Endothelial cell of umbilical vein (primary cell): ENCODE measurements at regions not wholly inside any gene's neighbourhood (a gene's known extent, or its start where the extent isn't known, plus 50 kb on each side); places are given as distances from the start of the nearest gene placed in this dataset.

Source experiments
- BruUV-seq: library from RNA; stranded (reverse); fragments of 400-500 nt; replicated peaks from 2 replicates; lab custom pipeline; 2021; lab: Mats Ljungman, UMichigan
- CTCF ChIA-PET: fragments of 300-600, 350-600 bp; sonication (Branson Sonifier 250); formaldehyde crosslinking; loops from one replicate; lab custom pipeline; 2021; ENCODE audit warnings: antibody characterized with exemption, inconsistent platforms; lab: Charles Lee
- POLR2A ChIA-PET: fragments of 300-600, 350-600 bp; sonication (Branson Sonifier 250); formaldehyde crosslinking; loops from one replicate; lab custom pipeline; 2021; ENCODE audit warnings: antibody characterized with exemption, inconsistent platforms; lab: Charles Lee
- DNase-seq: peaks from one replicate; pipeline ENCODE4 v3.0.0-alpha.2; 2011; ENCODE audit warnings: low read depth, low spot score
- FAIRE-seq: peaks from 2 replicates; lab custom pipeline; 2011; peaks lifted over from hg19 to GRCh38; lab: Jason Lieb, UNC
- H2AFZ ChIP-seq: 2 replicates; pipeline ENCODE4 v1.6.0; 2012; ENCODE audit warnings: low read depth, low read length, control low read depth, inconsistent platforms
- H3K27ac ChIP-seq: 2 replicates; pipeline ENCODE4 v1.5.1; 2011; ENCODE audit warnings: low read depth, mild to moderate bottlenecking, control low read depth, low read length, moderate library complexity; ENCODE audit not compliant: insufficient read depth
- H3K27me3 ChIP-seq, 2 experiments: 2 replicates each; pipeline versions ENCODE4 v1.6.0 to v1.6.1; 2011; ENCODE audit warnings: low read length in 2 of 2, mixed read lengths in 1 of 2; ENCODE audit not compliant: control insufficient read depth in 2 of 2, insufficient read depth in 2 of 2
- H3K36me3 ChIP-seq, 2 experiments: 2 replicates in 1 of 2; 3 replicates in 1 of 2; pipeline ENCODE4 v1.5.1; 2011; ENCODE audit warnings: low read length in 2 of 2, mild to moderate bottlenecking in 1 of 2, moderate library complexity in 1 of 2; ENCODE audit not compliant: control insufficient read depth in 2 of 2, insufficient read depth in 2 of 2; ENCODE audit errors: extremely low read depth in 1 of 2
- H3K4me1 ChIP-seq: 3 replicates; pipeline ENCODE4 v1.5.1; 2011; ENCODE audit warnings: mild to moderate bottlenecking, low read length; ENCODE audit not compliant: control insufficient read depth, insufficient read depth; ENCODE audit errors: extremely low read depth
- H3K4me2 ChIP-seq: 2 replicates; pipeline ENCODE4 v1.6.1; 2011; ENCODE audit warnings: low read length, control low read depth, mixed read lengths; ENCODE audit not compliant: insufficient read depth
- H3K4me3 ChIP-seq, 3 experiments: fragments of 200-600 bp in 1 of 3; sonication (generic), shearing (Covaris generic) in 1 of 3; replicated peaks in 1 of 3; 2 replicates each; pipeline ENCODE4 v1.5.1; 2011 to 2016; ENCODE audit warnings: control low read depth in 3 of 3, low read length in 3 of 3, mild to moderate bottlenecking in 2 of 3, inconsistent platforms in 1 of 3, low read depth in 1 of 3, moderate library complexity in 1 of 3; ENCODE audit not compliant: insufficient read depth in 1 of 3
- H3K79me2 ChIP-seq: 2 replicates; pipeline ENCODE4 v1.6.0; 2012; ENCODE audit warnings: low read length, inconsistent platforms; ENCODE audit not compliant: control insufficient read depth, insufficient read depth
- H3K9ac ChIP-seq: replicated peaks from 2 replicates; pipeline ENCODE3; 2011; ENCODE audit warnings: low read length, control low read depth; ENCODE audit not compliant: insufficient read depth; ENCODE audit errors: extremely low read depth
- H3K9me1 ChIP-seq: replicated peaks from 3 replicates; pipeline ENCODE4 v1.6.0; 2011; ENCODE audit warnings: mild to moderate bottlenecking, low read length; ENCODE audit not compliant: control insufficient read depth, insufficient read depth; ENCODE audit errors: extremely low read depth
- H3K9me3 ChIP-seq: replicated peaks from 2 replicates; pipeline ENCODE4 v1.5.1; 2012; ENCODE audit warnings: low read length, inconsistent platforms; ENCODE audit not compliant: control insufficient read depth, insufficient read depth
- H4K20me1 ChIP-seq: replicated peaks from 2 replicates; pipeline ENCODE3; 2011; ENCODE audit warnings: mild to moderate bottlenecking, low read length; ENCODE audit not compliant: control insufficient read depth, insufficient read depth; ENCODE audit errors: extremely low read depth
- EZH2 ChIP-seq: IDR thresholded peaks from 2 replicates; pipeline ENCODE4 v1.6.1; 2012; ENCODE audit warnings: borderline replicate concordance, low read depth, mild to moderate bottlenecking, moderate library complexity, low read length, inconsistent platforms; ENCODE audit not compliant: severe bottlenecking
- FOS ChIP-seq: IDR thresholded peaks from 2 replicates; pipeline ENCODE4 v1.6.1; 2011; ENCODE audit warnings: mild to moderate bottlenecking, low read length, moderate library complexity, borderline replicate concordance; ENCODE audit not compliant: insufficient read depth
- GATA2 ChIP-seq: IDR thresholded peaks from 2 replicates; pipeline ENCODE4 v1.7.0; 2011; ENCODE audit warnings: low read depth, mild to moderate bottlenecking, moderate library complexity, mixed read lengths, low read length; ENCODE audit not compliant: insufficient read length, insufficient read depth
- JUN ChIP-seq: IDR thresholded peaks from 2 replicates; pipeline ENCODE4 v1.6.1; 2011; ENCODE audit warnings: borderline replicate concordance, low read depth; ENCODE audit not compliant: insufficient read length, insufficient read depth
- POLR2A ChIP-seq: IDR thresholded peaks from 2 replicates; pipeline ENCODE4 v1.6.1; 2012; ENCODE audit warnings: low read depth, mild to moderate bottlenecking, control low read depth, low read length
- POLR2AphosphoS5 ChIP-seq: IDR thresholded peaks from 2 replicates; pipeline ENCODE4 v1.6.1; 2012; ENCODE audit warnings: low read depth, mild to moderate bottlenecking, control low read depth, low read length, moderate library complexity; ENCODE audit not compliant: insufficient read depth
- dilution Hi-C: fragments of 300-500 bp; cut with MboI; formaldehyde crosslinking; loops from one replicate; pipeline ENCODE4 v1.15.0; 2019; ENCODE audit warnings: low sequenced_read_pairs; ENCODE audit not compliant: extremely low pct_ligation_motif_present
- intact Hi-C: fragments of 100-400 bp; cut with micrococcal nuclease; formaldehyde crosslinking; loops from one replicate; pipeline ENCODE4 v1.10.0; 2022
- TF ChIP-seq, protein P1 (sequence below): IDR thresholded peaks from 2 replicates; pipeline ENCODE4 v1.6.1; 2011; ENCODE audit not compliant: insufficient read depth, insufficient read length
- TF ChIP-seq, protein P2 (sequence below), 2 donors: IDR thresholded peaks; 1 replicate in 1 of 2; 2 replicates in 1 of 2; pipeline ENCODE4 v1.5.1; 2011; ENCODE audit warnings: low read length in 2 of 2, mild to moderate bottlenecking in 2 of 2, moderate library complexity in 2 of 2, control low read depth in 1 of 2, inconsistent platforms in 1 of 2, low read depth in 1 of 2; ENCODE audit not compliant: insufficient read depth in 1 of 2; ENCODE audit errors: extremely low read depth in 1 of 2

DNA sequence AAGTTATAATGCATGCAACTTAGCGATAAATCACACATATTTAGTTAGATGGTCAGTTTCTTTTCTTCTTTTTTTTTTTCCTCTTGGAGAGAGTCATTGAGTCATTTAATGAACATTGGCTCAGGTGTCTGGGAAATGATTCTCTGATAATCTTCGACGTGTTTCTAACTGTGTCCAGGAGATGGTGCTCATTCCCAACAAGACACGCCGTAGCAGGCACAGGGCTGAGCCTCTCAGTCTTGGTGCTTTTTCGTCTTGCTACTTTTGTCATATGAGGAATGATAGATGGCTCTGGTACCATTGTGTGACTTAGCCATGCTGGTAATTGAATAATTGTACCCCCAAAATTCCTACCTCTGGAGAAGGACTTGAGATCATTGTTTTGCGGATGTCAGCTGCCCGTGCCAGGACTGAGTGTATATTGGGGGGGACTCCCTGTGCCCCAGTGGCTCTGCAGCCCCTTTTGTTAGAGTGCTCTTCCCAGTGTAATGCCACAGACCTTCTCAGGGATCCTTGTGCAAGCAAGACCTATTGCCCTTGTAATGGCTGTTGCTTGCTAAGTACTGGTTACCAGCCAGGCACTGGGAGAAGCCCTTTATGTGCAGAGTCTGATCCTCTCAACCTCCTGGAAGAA lies 107.6 kb upstream of the CYRIA start:
- H3K9ac ChIP-seq, result no peak overlapping the region
- H2AFZ ChIP-seq, result no peak overlapping the region
- H3K9me3 ChIP-seq, result no peaks in the 10 kb centered on the region
- dilution Hi-C loops, result no loop called here
- DNase-seq (peak; percentile 34), FAIRE-seq (peak; percentile 80)
- H3K4me1 ChIP-seq, result no peaks in the 10 kb centered on the region
- H3K9me1 ChIP-seq, result no peaks in the 10 kb centered on the region
- H4K20me1 ChIP-seq, result no peaks in the 10 kb centered on the region
- H3K36me3 ChIP-seq, result no peaks in the 10 kb centered on the region
- BruUV-seq, result no TSS peak
- TF ChIP-seq FOS, result no peak
- TF ChIP-seq POLR2A, result no peak
- TF ChIP-seq, protein P1, sequence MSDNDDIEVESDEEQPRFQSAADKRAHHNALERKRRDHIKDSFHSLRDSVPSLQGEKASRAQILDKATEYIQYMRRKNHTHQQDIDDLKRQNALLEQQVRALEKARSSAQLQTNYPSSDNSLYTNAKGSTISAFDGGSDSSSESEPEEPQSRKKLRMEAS, result no peak
- no peak for TF ChIP-seq GATA2
- no peak for TF ChIP-seq JUN
- TF ChIP-seq, protein P2, sequence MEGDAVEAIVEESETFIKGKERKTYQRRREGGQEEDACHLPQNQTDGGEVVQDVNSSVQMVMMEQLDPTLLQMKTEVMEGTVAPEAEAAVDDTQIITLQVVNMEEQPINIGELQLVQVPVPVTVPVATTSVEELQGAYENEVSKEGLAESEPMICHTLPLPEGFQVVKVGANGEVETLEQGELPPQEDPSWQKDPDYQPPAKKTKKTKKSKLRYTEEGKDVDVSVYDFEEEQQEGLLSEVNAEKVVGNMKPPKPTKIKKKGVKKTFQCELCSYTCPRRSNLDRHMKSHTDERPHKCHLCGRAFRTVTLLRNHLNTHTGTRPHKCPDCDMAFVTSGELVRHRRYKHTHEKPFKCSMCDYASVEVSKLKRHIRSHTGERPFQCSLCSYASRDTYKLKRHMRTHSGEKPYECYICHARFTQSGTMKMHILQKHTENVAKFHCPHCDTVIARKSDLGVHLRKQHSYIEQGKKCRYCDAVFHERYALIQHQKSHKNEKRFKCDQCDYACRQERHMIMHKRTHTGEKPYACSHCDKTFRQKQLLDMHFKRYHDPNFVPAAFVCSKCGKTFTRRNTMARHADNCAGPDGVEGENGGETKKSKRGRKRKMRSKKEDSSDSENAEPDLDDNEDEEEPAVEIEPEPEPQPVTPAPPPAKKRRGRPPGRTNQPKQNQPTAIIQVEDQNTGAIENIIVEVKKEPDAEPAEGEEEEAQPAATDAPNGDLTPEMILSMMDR (IDR thresholded peaks at IDR 0.05; ENCODE audit: extremely low read depth in 1 of 2, insufficient read depth in 1 of 2, low read depth in 1 of 2, low read length in 2 of 2), result peak; percentile 31 to 38
- TF ChIP-seq EZH2, result no peak
- no peak for TF ChIP-seq POLR2AphosphoS5
- no peaks in the 10 kb centered on the region for H3K79me2 ChIP-seq
- H3K27ac ChIP-seq, result no peak overlapping the region
- no peak overlapping the region for H3K4me2 ChIP-seq
- H3K4me3 ChIP-seq, result no peak overlapping the region
- ChIA-PET POLR2A (no interaction called here), CTCF (interaction anchor here (0.7 to 3.9 kb wide), 7 partner anchors 10 to 899 kb away, joined by 3 to 125 read pairs (median 4); no protein-coding TSS in a partner anchor)
- intact Hi-C loops, result loop anchor here (1.0 to 10.0 kb wide), 4 partner anchors 127 to 898 kb away; no protein-coding TSS in a partner anchor
- H3K27me3 ChIP-seq, result no peaks in the 10 kb centered on the region
